HG03439 (cell line): ENCODE measurements at regions not wholly inside any gene's neighbourhood (a gene's known extent, or its start where the extent isn't known, plus 50 kb on each side); places are given as distances from the start of the nearest gene placed in this dataset.

Experiments
- ATAC-seq: cut with Tn5 transposase; IDR thresholded peaks from one replicate; pipeline ENCODE4 v1.9.1; 2021; ENCODE audit warnings: mild to moderate bottlenecking, moderate library complexity; ENCODE audit not compliant: unreplicated experiment

GRCh38 chr14:87566991-87567390, 426.0 kb downstream of the GALC start:
- no peak for ATAC-seq

GRCh38 chr14:87547536-87547935, 445.4 kb downstream of the GALC start:
- no peak for ATAC-seq

GRCh38 chr14:87542288-87542687, 450.7 kb downstream of the GALC start:
- no peak for ATAC-seq

GRCh38 chr14:87540339-87540738, 452.6 kb downstream of the GALC start:
- ATAC-seq: no peak

- ATAC-seq: no peak
Measured at GRCh38 chr14:87529081-87529480, 463.9 kb downstream of the GALC start.

GRCh38 chr14:87526731-87527130, 466.3 kb downstream of the GALC start:
- no peak for ATAC-seq

- no peak for ATAC-seq
Measured at GRCh38 chr14:87524011-87524410, 469.0 kb downstream of the GALC start.

GRCh38 chr14:87522575-87522974, 470.4 kb downstream of the GALC start:
- ATAC-seq: no peak

GRCh38 chr14:87508333-87508732, 484.6 kb downstream of the GALC start:
- ATAC-seq: no peak

- ATAC-seq: no peak
Measured at GRCh38 chr14:87503711-87504110, 489.3 kb downstream of the GALC start.

GRCh38 chr14:87497301-87497700, 495.7 kb downstream of the GALC start:
- no peak for ATAC-seq

- no peak for ATAC-seq
Measured at GRCh38 chr14:87494010-87494409, 499.0 kb downstream of the GALC start.

GRCh38 chr14:87492561-87492960, 500.4 kb downstream of the GALC start:
- ATAC-seq: no peak

- ATAC-seq: no peak
Measured at GRCh38 chr14:87491816-87492215, 501.2 kb downstream of the GALC start.

GRCh38 chr14:87489196-87489819, 503.7 kb downstream of the GALC start:
- no peak for ATAC-seq

GRCh38 chr14:87483271-87484260, 509.4 kb downstream of the GALC start:
- ATAC-seq: no peak

GRCh38 chr14:87468531-87468930, 524.5 kb downstream of the GALC start:
- no peak for ATAC-seq

GRCh38 chr14:87467578-87467977, 525.4 kb downstream of the GALC start:
- ATAC-seq: no peak

- no peak for ATAC-seq
Measured at GRCh38 chr14:87465770-87466169, 527.2 kb downstream of the GALC start.

GRCh38 chr14:87461704-87462103, 531.3 kb downstream of the GALC start:
- ATAC-seq: no peak

- ATAC-seq: no peak
Measured at GRCh38 chr14:87457720-87458119, 535.3 kb downstream of the GALC start.

GRCh38 chr14:87450193-87450592, 542.8 kb downstream of the GALC start:
- no peak for ATAC-seq
